ENCODE measurements at regions not wholly inside any gene's neighbourhood (a gene's known extent, or its start where the extent isn't known, plus 50 kb on each side); places are given as distances from the start of the nearest gene placed in this dataset.
"Not testable (repeated sequence)": the region's sequence is repeated elsewhere in the genome, so short reads cannot be mapped to it uniquely, and the experiment has no call there.

DNA sequence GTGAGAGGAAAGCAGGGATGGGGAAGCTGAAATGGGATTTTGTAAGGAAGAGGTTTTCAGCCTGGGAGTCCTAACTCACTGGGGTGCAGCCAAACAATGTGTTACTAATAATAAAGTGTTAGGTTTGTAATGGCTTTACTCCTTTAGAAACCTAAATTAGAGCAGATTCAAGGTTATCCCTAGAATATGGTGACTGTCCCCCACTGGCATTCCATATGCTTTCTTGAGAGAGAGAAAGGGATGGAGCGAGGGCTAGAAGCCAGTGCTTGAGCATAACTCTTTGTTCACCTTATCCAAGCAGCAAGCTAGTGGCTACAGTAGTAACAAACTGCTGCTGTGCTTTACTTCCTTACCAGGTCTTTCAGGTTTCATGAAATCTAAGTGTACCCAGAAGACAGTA is 249.1 kb upstream of the PGRMC2 start:
- Histone ChIP-seq H3K9me3 (replicated peaks; ENCODE audit: low read length) (no peaks in the 10 kb centered on the region), H3K9ac (ENCODE audit: low read depth, low read length) (no peak overlapping the region), H3K27me3 (ENCODE audit: control insufficient read depth, insufficient read depth, low read length) (no peaks in the 10 kb centered on the region), H3K4me3 (ENCODE audit: low read length) (no peak overlapping the region), H3K36me3 (ENCODE audit: insufficient read depth, low read length) (no peaks in the 10 kb centered on the region), H3K4me2 (ENCODE audit: low read length) (no peak overlapping the region), H3K4me1 (ENCODE audit: control insufficient read depth, insufficient read depth, low read length) (peaks cover 4% of the 10 kb centered on the region)

GRCh38 chr4:128535510-128535909 is 247.9 kb upstream of the PGRMC2 start:
- not testable (repeated sequence) for H3K4me1 ChIP-seq (ENCODE audit: control insufficient read depth, insufficient read depth, low read length); H3K27me3 ChIP-seq (ENCODE audit: control insufficient read depth, insufficient read depth, low read length); H3K4me2 ChIP-seq (ENCODE audit: low read length); H3K9ac ChIP-seq (ENCODE audit: low read depth, low read length); H3K4me3 ChIP-seq (ENCODE audit: low read length); H3K36me3 ChIP-seq (ENCODE audit: insufficient read depth, low read length); H3K9me3 ChIP-seq (replicated peaks; ENCODE audit: low read length)

DNA sequence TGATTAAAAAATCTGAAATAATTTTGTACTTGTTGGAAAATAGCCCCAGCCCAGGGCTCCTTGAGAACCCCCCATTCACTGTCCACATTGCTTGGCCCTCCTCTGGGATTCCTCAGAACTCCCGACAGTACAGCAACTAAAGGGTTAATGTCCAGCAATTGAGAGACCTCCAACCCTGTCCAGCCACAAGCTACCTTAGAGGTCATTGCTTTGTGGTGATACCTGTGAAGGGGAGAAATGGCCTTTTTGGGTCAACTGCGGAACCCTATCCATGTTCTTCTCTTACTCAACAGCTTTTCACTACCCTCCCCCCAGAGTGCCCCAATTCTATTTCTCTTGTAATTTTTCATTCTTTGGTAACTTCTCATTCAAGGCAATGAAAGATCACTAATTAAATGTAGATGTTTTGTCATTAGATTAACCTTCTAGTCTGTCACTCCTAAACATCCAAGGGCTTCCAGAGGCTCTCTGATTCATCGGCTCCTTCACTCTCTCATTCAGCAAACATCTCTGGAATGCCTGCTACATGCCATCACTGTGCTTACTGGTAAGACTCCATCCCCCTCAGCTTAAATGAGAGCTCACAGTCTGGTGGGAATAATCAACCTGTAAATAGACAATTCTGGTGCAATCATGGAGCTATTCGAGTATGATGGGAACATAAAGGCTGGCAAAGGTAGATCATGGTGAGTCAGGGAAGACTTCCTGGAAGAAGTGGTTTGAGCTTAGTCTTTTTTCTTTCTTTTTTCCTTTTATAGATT is 241.4 kb upstream of the PGRMC2 start:
- H3K4me3 ChIP-seq (ENCODE audit: low read length) = peak overlapping the region; percentile 44
- H3K4me1 ChIP-seq (ENCODE audit: control insufficient read depth, insufficient read depth, low read length) = peaks cover 53% of the 10 kb centered on the region
- no peaks in the 10 kb centered on the region for H3K36me3 ChIP-seq (ENCODE audit: insufficient read depth, low read length)
- no peaks in the 10 kb centered on the region for H3K27me3 ChIP-seq (ENCODE audit: control insufficient read depth, insufficient read depth, low read length)
- H3K4me2 ChIP-seq (ENCODE audit: low read length) = peak overlapping the region; percentile 52
- H3K9me3 ChIP-seq (replicated peaks; ENCODE audit: low read length) = no peaks in the 10 kb centered on the region
- peak overlapping the region; percentile 58 for H3K9ac ChIP-seq (ENCODE audit: low read depth, low read length)

GRCh38 chr4:128527946-128528576 is 240.4 kb upstream of the PGRMC2 start:
- Histone ChIP-seq H3K4me3 (ENCODE audit: low read length) (no peak overlapping the region), H3K36me3 (ENCODE audit: insufficient read depth, low read length) (no peaks in the 10 kb centered on the region), H3K9ac (ENCODE audit: low read depth, low read length) (peak overlapping the region; percentile 58), H3K4me1 (ENCODE audit: control insufficient read depth, insufficient read depth, low read length) (peaks cover 59% of the 10 kb centered on the region), H3K9me3 (replicated peaks; ENCODE audit: low read length) (no peaks in the 10 kb centered on the region), H3K4me2 (ENCODE audit: low read length) (peak overlapping the region; percentile 12), H3K27me3 (ENCODE audit: control insufficient read depth, insufficient read depth, low read length) (no peaks in the 10 kb centered on the region)

- no peaks in the 10 kb centered on the region for H3K27me3 ChIP-seq (ENCODE audit: control insufficient read depth, insufficient read depth, low read length)
- no peaks in the 10 kb centered on the region for H3K9me3 ChIP-seq (replicated peaks; ENCODE audit: low read length)
- H3K9ac ChIP-seq (ENCODE audit: low read depth, low read length) = peak overlapping the region; percentile 58
- H3K4me1 ChIP-seq (ENCODE audit: control insufficient read depth, insufficient read depth, low read length) = peaks cover 62% of the 10 kb centered on the region
- H3K4me3 ChIP-seq (ENCODE audit: low read length) = no peak overlapping the region
- H3K36me3 ChIP-seq (ENCODE audit: insufficient read depth, low read length) = no peaks in the 10 kb centered on the region
- no peak overlapping the region for H3K4me2 ChIP-seq (ENCODE audit: low read length)
Measured at GRCh38 chr4:128527351-128527750, 239.7 kb upstream of the PGRMC2 start.

DNA sequence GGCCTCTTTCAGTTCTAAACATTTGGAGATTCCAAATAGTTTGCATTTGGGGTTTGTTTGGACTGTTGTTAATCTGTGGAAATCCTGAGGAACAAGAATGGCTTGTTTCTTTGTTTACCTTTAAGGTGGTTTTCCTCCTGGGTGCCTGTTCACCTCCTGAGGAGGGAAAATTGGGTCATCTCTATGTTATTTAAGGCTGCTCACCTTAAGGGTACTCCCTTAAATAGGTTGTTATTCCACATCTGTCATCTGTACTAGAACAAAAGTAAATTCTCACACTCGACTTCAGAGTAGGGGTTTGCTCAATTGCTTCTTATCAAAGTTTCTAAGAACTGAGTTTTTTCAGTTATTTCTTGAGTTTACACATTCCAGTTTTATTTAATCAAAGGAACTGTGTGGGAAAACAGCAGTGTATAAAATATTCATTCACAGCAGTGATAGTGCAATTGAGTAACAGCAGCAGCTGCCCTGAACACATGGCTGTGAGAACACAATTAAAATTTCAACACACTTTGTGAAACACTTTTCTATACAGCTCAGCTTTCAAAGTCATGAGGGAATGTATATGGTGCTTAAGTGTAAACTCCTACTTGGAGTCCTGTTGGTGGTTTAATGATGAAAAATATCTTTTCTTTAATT is 238.5 kb upstream of the PGRMC2 start:
- no peaks in the 10 kb centered on the region for H3K9me3 ChIP-seq (replicated peaks; ENCODE audit: low read length)
- no peaks in the 10 kb centered on the region for H3K36me3 ChIP-seq (ENCODE audit: insufficient read depth, low read length)
- no peaks in the 10 kb centered on the region for H3K27me3 ChIP-seq (ENCODE audit: control insufficient read depth, insufficient read depth, low read length)
- H3K4me1 ChIP-seq (ENCODE audit: control insufficient read depth, insufficient read depth, low read length) = peaks cover 74% of the 10 kb centered on the region
- H3K9ac ChIP-seq (ENCODE audit: low read depth, low read length) = peak overlapping the region; percentile 62
- no peak overlapping the region for H3K4me3 ChIP-seq (ENCODE audit: low read length)
- H3K4me2 ChIP-seq (ENCODE audit: low read length) = peak overlapping the region; percentile 31

DNA sequence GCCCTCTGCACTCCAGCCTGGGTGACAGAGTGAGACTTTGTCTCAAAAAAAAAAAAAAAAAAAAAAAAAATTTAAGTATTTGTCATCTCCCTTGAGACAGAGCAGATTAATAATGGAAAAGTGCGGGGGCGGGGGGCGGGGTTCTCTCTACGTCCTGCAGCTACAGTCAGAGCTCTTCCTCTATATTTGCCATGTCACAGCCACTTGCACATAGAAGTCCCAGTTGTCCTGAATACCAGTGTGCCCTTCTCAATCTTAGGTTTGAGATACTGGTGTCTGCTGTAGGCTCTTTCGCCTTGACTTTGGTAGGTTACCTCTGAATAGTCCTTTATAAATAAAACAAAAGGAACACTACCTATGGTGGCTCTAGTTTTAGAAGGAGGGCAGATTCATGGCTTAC is 237.8 kb upstream of the PGRMC2 start:
- Histone ChIP-seq H3K9me3 (replicated peaks; ENCODE audit: low read length) (no peaks in the 10 kb centered on the region), H3K9ac (ENCODE audit: low read depth, low read length) (peak overlapping the region; percentile 62), H3K36me3 (ENCODE audit: insufficient read depth, low read length) (no peaks in the 10 kb centered on the region), H3K4me1 (ENCODE audit: control insufficient read depth, insufficient read depth, low read length) (peaks cover 78% of the 10 kb centered on the region), H3K4me3 (ENCODE audit: low read length) (no peak overlapping the region), H3K27me3 (ENCODE audit: control insufficient read depth, insufficient read depth, low read length) (no peaks in the 10 kb centered on the region), H3K4me2 (ENCODE audit: low read length) (peak overlapping the region; percentile 31)

DNA sequence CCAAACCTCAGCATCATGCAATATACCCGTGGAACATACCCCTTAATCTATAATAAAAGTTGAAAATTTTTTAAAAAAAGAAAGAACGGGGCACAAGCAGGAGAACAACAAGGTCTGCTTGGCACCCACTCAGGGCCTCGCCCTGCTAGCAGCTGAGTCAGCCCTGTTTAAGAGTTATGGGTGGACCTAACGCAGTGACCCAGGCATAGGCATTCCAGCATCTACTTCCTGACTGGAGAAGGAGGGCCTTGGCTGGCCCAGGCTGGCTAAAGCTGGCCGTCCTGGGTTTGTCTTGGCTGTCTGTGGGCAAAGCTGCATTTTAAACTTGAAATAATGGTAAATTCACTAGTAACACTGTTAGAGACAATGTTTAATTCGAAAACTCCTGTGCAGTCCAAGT is 236.7 kb upstream of the PGRMC2 start:
- Histone ChIP-seq H3K9ac (ENCODE audit: low read depth, low read length) (peak overlapping the region; percentile 79), H3K4me2 (ENCODE audit: low read length) (peak overlapping the region; percentile 30), H3K4me3 (ENCODE audit: low read length) (peak overlapping the region; percentile 5), H3K4me1 (ENCODE audit: control insufficient read depth, insufficient read depth, low read length) (peaks cover 80% of the 10 kb centered on the region), H3K9me3 (replicated peaks; ENCODE audit: low read length) (no peaks in the 10 kb centered on the region), H3K36me3 (ENCODE audit: insufficient read depth, low read length) (no peaks in the 10 kb centered on the region), H3K27me3 (ENCODE audit: control insufficient read depth, insufficient read depth, low read length) (no peaks in the 10 kb centered on the region)

GRCh38 chr4:128521648-128522111 is 234.1 kb upstream of the PGRMC2 start:
- Histone ChIP-seq H3K36me3 (ENCODE audit: insufficient read depth, low read length) (no peaks in the 10 kb centered on the region), H3K4me3 (ENCODE audit: low read length) (no peak overlapping the region), H3K27me3 (ENCODE audit: control insufficient read depth, insufficient read depth, low read length) (no peaks in the 10 kb centered on the region), H3K9ac (ENCODE audit: low read depth, low read length) (peak overlapping the region; percentile 4), H3K9me3 (replicated peaks; ENCODE audit: low read length) (no peaks in the 10 kb centered on the region), H3K4me2 (ENCODE audit: low read length) (no peak overlapping the region), H3K4me1 (ENCODE audit: control insufficient read depth, insufficient read depth, low read length) (peaks cover 85% of the 10 kb centered on the region)

GRCh38 chr4:128521156-128521555 is 233.5 kb upstream of the PGRMC2 start:
- no peaks in the 10 kb centered on the region for H3K36me3 ChIP-seq (ENCODE audit: insufficient read depth, low read length)
- H3K4me1 ChIP-seq (ENCODE audit: control insufficient read depth, insufficient read depth, low read length) = peaks cover 85% of the 10 kb centered on the region
- H3K9ac ChIP-seq (ENCODE audit: low read depth, low read length) = no peak overlapping the region
- H3K4me2 ChIP-seq (ENCODE audit: low read length) = no peak overlapping the region
- no peaks in the 10 kb centered on the region for H3K27me3 ChIP-seq (ENCODE audit: control insufficient read depth, insufficient read depth, low read length)
- H3K9me3 ChIP-seq (replicated peaks; ENCODE audit: low read length) = no peaks in the 10 kb centered on the region
- H3K4me3 ChIP-seq (ENCODE audit: low read length) = no peak overlapping the region

GRCh38 chr4:128519163-128519830 is 231.7 kb upstream of the PGRMC2 start:
- peaks cover 67% of the 10 kb centered on the region for H3K4me1 ChIP-seq (ENCODE audit: control insufficient read depth, insufficient read depth, low read length)
- H3K27me3 ChIP-seq (ENCODE audit: control insufficient read depth, insufficient read depth, low read length) = no peaks in the 10 kb centered on the region
- H3K36me3 ChIP-seq (ENCODE audit: insufficient read depth, low read length) = no peaks in the 10 kb centered on the region
- no peak overlapping the region for H3K4me2 ChIP-seq (ENCODE audit: low read length)
- no peak overlapping the region for H3K4me3 ChIP-seq (ENCODE audit: low read length)
- H3K9ac ChIP-seq (ENCODE audit: low read depth, low read length) = peak overlapping the region; percentile 73
- no peaks in the 10 kb centered on the region for H3K9me3 ChIP-seq (replicated peaks; ENCODE audit: low read length)
